Stimulated activated CD8-positive, alpha-beta memory T cell treated with anti-CD3 and anti-CD28 coated beads, Interleukin-4, amount 100 ng/mL, for 24 hours (primary cell): ENCODE measurements at regions not wholly inside any gene's neighbourhood (a gene's known extent, or its start where the extent isn't known, plus 50 kb on each side); places are given as distances from the start of the nearest gene placed in this dataset.

Experiments
- DNase-seq: peaks from one replicate; pipeline ENCODE4 v3.0.0-alpha.2; 2020; ENCODE audit warnings: low read depth

DNA sequence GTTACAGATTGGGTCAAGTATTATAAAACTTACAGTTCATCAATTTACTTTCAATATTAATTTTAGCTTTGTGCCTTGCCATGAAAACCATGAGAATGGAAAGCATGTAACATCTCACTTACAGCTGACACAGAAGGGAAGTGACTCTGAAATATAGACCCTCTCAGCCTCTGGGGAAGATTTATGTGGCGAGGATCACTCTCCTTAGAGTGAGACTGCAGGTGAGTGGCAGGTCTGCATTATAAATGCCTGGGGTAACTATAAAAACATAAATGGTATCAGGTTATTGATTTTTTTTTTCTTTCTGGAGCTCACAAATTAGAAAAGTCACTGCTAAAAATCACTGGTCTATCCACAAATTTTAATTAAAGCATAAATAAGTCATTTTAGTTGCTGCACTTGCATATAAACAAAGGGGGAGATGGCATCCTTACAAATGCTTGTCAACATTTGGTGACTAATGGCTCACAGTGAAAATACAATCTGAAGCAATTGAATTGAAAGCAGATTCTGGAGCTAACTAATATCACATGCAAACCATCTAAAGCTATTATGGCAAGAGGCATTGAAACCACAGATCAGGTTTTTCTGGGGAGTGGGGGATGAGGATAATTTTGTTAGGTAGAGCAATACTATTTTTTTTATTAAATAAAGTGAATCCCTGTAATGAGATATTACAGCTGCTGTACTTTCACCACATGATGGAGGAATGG, 200.9 kb downstream of the TM2D1 start:
- no peak for DNase-seq

DNA sequence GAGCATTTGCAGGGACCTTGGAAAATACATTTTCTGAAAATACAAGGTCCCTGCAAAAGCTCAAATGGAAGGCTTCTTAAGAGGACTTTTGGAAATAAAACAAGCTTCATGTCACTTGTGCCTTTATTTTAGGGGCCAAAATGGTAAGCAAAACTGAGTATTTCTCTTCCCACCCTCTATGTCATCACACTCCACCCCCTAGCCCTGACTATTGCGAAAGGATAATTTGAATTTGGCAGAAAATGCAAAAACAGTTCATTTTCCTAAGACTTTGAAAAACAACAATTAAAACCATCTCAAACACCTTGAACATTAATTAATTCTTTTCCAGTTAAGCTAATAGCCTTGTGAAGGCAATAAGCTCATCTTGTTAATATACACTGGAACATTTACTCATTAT, 201.7 kb downstream of the TM2D1 start:
- DNase-seq: no peak

DNA sequence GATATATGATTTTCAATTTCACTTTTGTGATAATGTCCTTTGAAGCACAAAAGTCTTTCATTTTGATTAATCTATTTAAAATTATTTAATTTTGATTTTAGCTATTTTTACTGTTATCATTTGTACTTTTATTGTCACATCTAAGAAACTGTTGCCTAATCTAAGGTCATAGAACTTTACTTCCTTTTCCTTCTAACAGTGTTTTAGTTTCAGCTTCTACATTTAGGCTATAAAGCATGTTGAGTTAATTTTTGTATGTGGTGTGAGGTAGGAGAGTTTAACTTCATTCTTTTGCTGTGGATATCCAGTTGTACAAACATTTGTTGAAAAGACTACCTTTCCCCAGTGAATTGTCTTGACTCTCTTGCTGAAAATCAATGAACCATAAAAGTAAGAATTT, 204.5 kb downstream of the TM2D1 start:
- no peak for DNase-seq

DNA sequence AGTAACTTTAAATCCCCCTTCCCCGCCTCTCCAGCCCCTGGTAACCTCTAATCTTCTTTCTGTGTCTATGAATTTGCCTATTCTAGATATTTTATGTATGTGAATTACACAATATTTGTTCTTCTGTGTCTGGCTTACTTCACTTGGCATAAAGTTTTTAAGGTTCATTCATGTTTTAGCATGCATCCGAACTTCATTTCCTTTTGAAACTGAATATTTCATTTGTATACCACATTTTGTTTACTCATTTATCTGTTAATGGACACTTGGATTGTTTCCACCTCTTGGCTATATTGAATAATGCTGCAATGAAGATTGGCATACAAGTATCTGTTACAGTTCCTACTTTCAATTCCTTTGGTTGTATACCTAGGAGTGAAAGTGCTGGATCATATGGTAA, 205.3 kb downstream of the TM2D1 start:
- DNase-seq: no peak

DNA sequence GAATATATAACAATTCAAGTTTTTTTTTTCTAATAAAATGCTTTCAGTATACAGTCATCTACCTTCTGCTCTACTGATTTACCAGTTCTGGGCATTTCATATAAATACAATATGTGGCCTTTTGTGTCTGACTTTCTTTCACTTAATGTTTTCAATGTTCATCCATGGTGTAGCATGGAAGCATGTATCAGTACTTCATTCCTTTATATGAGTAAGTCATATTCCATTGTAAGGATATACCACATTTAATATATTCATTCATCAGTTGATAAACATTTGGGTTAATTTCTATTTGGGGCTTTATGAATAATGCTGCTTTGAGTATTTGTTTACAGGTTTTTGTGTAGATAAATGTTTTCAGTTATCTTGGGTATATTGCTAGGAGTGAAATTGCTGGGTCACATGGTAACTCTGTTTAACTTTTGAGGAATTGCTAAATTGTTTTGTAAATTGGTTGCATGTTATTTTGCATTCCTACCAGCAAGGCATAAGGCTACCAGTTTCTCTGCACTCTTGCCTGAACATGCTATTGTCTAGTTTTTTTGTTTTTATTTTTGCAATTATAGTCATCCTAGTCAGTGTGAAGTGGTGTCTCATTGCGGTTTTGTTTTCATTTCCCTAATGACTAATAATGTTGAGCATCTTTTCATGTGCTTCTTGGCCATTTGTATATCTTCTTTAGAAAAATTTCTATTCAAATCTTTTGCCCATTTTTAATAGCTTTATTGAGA, 206.1 kb downstream of the TM2D1 start:
- DNase-seq: no peak

DNA sequence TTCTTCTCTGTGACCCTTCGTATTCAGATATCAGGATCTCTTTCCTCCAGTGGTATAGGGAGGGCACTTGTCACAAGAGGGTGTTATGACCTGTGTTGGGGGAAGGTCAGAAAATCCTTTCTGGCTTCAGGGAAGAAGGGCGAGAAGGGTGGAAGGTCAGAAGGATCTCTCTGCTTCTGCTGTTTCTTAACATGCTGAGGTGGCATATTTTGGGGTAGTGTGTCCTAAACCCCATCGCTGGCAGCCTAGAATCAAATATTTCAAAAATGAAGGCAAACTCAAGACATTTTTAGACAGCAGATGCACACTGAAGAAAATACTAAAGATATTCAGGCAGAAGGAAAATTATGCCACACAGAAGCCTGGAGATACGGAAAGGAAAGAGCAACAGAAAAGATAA, 207.6 kb downstream of the TM2D1 start:
- no peak for DNase-seq

DNA sequence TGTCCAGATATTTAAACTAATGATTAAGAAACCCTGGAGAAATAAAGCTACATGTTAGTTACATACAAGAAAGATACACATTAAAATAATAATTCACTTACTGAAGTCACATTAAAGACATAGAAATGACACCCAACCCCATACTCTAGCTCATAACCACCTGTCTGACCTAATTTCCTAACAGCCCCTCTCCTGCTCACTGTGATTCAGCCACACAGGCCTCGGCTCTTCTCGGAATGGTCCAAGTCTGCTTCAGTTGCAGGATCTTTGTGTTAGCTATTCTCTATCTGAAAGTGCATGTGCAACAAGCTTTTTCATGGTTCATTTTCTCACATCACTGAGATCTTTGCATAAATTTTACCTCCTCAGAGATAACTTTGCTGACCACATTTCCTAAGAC, 209.8 kb downstream of the TM2D1 start:
- DNase-seq: no peak
